Nephron (organoid): ENCODE measurements at regions not wholly inside any gene's neighbourhood (a gene's known extent, or its start where the extent isn't known, plus 50 kb on each side); places are given as distances from the start of the nearest gene placed in this dataset.
A peak's percentile ranks its signal among the peaks of the same experiment; 100 is the strongest.

Source experiments
- H3K27ac Mint-ChIP-seq, 3 experiments: 2 replicates each; pipeline ENCODE4 v1.8.0; 2020; ENCODE audit warnings: mixed read lengths in 3 of 3, mild to moderate bottlenecking in 2 of 3, moderate library complexity in 1 of 3
- H3K27me3 Mint-ChIP-seq: 2 replicates; pipeline ENCODE4 v1.8.0; 2021; ENCODE audit warnings: low read depth, mild to moderate bottlenecking, moderate library complexity, mixed read lengths
- H3K36me3 Mint-ChIP-seq: 2 replicates; pipeline ENCODE4 v1.8.0; 2020; ENCODE audit warnings: low read depth, mixed read lengths
- H3K4me1 Mint-ChIP-seq: 2 replicates; pipeline ENCODE4 v1.8.0; 2020; ENCODE audit warnings: mixed read lengths
- H3K4me3 Mint-ChIP-seq, 3 experiments: 2 replicates each; pipeline ENCODE4 v1.8.0; 2020; ENCODE audit warnings: mild to moderate bottlenecking in 3 of 3, mixed read lengths in 3 of 3, moderate library complexity in 2 of 3
- H3K9me3 Mint-ChIP-seq: 2 replicates; pipeline ENCODE4 v1.8.0; 2020; ENCODE audit warnings: mixed read lengths
- TF ChIP-seq, protein P1 (sequence below), 3 experiments: fragments of 200-600 bp; sonication (generic); IDR thresholded peaks; one replicate each; pipeline ENCODE4 v1.5.0; 2021; ENCODE audit warnings: antibody characterized with exemption in 3 of 3; ENCODE audit not compliant: unreplicated experiment in 3 of 3

DNA sequence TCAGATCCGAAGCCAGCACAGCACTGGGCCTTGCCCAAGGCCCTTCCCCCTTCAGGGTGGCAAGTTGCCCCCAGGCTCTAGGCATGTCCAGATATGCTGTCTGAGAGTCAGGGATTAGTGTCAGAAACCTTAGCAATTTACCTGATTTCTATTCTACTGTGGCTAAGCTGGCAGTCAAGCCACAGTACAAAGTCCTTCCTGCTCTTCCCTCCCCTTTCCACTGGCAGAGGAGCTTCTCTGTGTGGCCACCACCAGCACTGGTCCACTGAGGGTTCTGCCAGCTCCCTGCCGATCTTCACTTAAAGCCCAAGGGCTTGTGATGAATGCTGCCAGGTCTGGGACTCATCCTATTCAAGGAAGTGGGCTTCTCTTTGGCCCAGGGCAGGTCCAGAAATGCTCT is 324.5 kb upstream of the RPS6KA3 start:
- TF ChIP-seq, protein P1, sequence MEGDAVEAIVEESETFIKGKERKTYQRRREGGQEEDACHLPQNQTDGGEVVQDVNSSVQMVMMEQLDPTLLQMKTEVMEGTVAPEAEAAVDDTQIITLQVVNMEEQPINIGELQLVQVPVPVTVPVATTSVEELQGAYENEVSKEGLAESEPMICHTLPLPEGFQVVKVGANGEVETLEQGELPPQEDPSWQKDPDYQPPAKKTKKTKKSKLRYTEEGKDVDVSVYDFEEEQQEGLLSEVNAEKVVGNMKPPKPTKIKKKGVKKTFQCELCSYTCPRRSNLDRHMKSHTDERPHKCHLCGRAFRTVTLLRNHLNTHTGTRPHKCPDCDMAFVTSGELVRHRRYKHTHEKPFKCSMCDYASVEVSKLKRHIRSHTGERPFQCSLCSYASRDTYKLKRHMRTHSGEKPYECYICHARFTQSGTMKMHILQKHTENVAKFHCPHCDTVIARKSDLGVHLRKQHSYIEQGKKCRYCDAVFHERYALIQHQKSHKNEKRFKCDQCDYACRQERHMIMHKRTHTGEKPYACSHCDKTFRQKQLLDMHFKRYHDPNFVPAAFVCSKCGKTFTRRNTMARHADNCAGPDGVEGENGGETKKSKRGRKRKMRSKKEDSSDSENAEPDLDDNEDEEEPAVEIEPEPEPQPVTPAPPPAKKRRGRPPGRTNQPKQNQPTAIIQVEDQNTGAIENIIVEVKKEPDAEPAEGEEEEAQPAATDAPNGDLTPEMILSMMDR (IDR thresholded peaks at IDR 0.05; ENCODE audit: unreplicated experiment in 3 of 3), result no peak
- Mint-ChIP-seq H3K4me3 (no peak overlapping the region), H3K36me3 (no peaks in the 10 kb centered on the region), H3K4me1 (peaks cover 7% of the 10 kb centered on the region), H3K27me3 (no peaks in the 10 kb centered on the region), H3K9me3 (peaks cover 21% of the 10 kb centered on the region), H3K27ac (no peak overlapping the region)

DNA sequence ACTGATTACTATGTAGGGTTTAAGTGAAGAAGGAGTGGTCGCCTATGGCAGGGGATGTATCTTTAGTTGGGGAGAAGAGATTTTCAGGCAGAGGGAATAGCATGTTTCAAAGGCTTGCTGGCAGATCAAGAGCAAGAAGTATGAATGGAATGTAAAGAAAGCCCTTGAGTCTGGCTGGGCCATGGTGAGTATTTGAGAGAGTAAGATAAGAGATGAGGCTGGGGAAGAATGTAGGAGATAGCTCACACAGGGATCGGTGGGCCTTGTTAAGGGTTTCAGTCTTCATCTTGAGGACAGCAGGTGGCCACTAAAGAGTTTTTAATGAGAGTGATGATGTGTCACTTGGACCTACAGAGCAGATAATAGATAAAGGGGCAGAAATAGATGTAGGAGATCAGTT is 319.1 kb upstream of the RPS6KA3 start:
- TF ChIP-seq, protein P1 (IDR thresholded peaks at IDR 0.05; ENCODE audit: unreplicated experiment in 3 of 3), result no peak
- no peaks in the 10 kb centered on the region for H3K4me1 Mint-ChIP-seq
- peaks cover 22% of the 10 kb centered on the region for H3K9me3 Mint-ChIP-seq
- H3K27me3 Mint-ChIP-seq, result no peaks in the 10 kb centered on the region
- H3K27ac Mint-ChIP-seq, result no peak overlapping the region
- no peak overlapping the region for H3K4me3 Mint-ChIP-seq
- no peaks in the 10 kb centered on the region for H3K36me3 Mint-ChIP-seq

DNA sequence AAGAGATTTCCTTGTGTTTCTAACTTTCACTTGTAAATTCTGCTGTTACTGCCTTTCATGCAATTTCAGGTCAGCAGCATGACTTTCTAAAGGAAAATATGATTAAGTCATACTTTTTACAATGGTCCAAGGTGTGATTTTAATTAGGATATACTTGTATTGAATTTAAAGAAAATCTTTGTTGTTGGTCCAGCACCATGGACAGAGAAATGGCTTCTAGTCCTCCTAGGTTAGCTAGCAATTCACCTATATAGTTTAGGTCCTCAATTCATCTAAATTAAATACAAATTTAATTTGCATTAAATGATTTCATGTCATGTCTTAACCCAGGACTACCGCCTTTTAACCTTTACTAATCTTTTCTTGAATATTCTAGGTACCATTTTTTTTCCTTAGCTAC is 304.9 kb upstream of the RPS6KA3 start:
- no peaks in the 10 kb centered on the region for H3K36me3 Mint-ChIP-seq
- H3K4me3 Mint-ChIP-seq, result no peak overlapping the region
- no peaks in the 10 kb centered on the region for H3K9me3 Mint-ChIP-seq
- no peak overlapping the region for H3K27ac Mint-ChIP-seq
- H3K27me3 Mint-ChIP-seq, result no peaks in the 10 kb centered on the region
- TF ChIP-seq, protein P1 (IDR thresholded peaks at IDR 0.05; ENCODE audit: unreplicated experiment in 3 of 3), result no peak
- H3K4me1 Mint-ChIP-seq, result no peaks in the 10 kb centered on the region

DNA sequence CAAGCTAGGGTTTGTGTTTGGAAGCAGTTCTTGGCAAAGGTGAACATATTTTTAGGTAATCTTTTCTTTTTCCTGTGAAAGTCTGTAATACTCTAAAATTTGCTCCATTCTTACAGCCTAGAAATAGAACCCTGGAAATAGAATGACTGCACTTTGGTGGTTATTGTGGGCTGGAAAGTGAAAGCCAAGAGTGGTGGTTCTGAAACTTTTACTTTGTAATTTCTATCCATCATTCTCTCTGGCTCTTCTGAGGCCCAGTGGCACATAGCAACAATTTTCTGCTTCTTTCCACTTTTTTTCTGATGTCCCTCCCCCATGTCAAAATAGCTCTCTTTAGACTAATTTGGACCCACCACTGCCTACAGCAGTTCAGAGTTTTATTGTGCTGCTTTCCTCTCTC is 300.4 kb upstream of the RPS6KA3 start:
- no peak overlapping the region for H3K4me3 Mint-ChIP-seq
- no peaks in the 10 kb centered on the region for H3K36me3 Mint-ChIP-seq
- no peaks in the 10 kb centered on the region for H3K4me1 Mint-ChIP-seq
- TF ChIP-seq, protein P1 (IDR thresholded peaks at IDR 0.05; ENCODE audit: unreplicated experiment in 3 of 3), result no peak
- no peak overlapping the region for H3K27ac Mint-ChIP-seq
- H3K9me3 Mint-ChIP-seq, result no peaks in the 10 kb centered on the region
- H3K27me3 Mint-ChIP-seq, result no peaks in the 10 kb centered on the region

DNA sequence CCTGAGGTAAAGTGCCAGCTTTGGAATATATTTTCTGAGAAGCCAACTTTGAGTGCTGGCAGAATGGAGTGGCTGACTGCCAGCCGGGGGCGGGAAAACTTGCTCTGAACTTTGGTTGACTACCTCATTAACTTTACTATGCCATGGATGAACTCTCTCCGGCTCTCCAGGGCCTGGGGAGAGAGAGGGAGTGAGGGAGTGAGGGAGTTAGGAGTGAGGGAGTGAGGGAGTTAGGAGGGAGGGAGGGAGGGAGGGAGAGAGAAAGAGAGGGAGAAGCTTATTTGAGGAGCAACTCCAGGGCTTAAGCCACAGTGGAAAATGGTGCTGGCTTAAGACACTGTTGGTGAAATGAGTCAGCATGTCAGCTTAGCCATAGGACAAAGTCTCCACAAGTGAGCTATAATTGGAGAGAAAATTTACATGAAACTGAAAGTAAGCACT is 280.9 kb upstream of the RPS6KA3 start:
- no peaks in the 10 kb centered on the region for H3K27me3 Mint-ChIP-seq
- peaks cover 30% of the 10 kb centered on the region for H3K9me3 Mint-ChIP-seq
- H3K4me3 Mint-ChIP-seq, result peak overlapping the region in 1 of 3 experiments; percentile 20
- H3K27ac Mint-ChIP-seq, result peak overlapping the region; percentile 92 to 93 (median 92)
- TF ChIP-seq, protein P1 (IDR thresholded peaks at IDR 0.05; ENCODE audit: unreplicated experiment in 3 of 3), result no peak
- H3K36me3 Mint-ChIP-seq, result no peaks in the 10 kb centered on the region
- peaks cover 10% of the 10 kb centered on the region for H3K4me1 Mint-ChIP-seq

DNA sequence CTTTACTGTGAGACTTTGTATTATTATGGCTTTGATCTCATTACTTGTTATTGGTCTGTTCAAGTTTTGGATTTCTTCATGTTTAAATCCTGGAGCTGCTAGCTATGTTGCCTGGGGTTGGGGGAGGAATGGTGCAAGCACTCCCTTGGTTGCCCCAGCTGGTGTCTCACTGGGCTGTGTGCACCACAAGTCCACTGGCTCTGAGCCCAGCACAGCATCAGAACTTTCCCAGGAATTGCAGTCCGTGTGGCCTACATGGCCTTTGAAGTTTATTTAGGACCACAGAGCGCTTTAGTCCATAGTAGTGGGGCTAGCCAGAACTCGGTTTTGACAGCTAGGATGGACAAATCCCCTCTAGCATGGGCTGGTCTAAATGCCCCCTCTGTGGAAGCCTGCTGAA is 278.8 kb upstream of the RPS6KA3 start:
- TF ChIP-seq, protein P1 (IDR thresholded peaks at IDR 0.05; ENCODE audit: unreplicated experiment in 3 of 3), result no peak
- Mint-ChIP-seq H3K4me3 (no peak overlapping the region), H3K27ac (no peak overlapping the region), H3K36me3 (no peaks in the 10 kb centered on the region), H3K27me3 (no peaks in the 10 kb centered on the region), H3K9me3 (peaks cover 46% of the 10 kb centered on the region), H3K4me1 (peaks cover 10% of the 10 kb centered on the region)
